ENCODE measurements at regions not wholly inside any gene's neighbourhood (a gene's known extent, or its start where the extent isn't known, plus 50 kb on each side); places are given as distances from the start of the nearest gene placed in this dataset.

GRCh38 chr11:114889594-114890011 is 211.3 kb downstream of the NXPE2 start:
- no peak for TF ChIP-seq YY1 (IDR thresholded peaks at IDR 0.05; ENCODE audit: insufficient read depth, insufficient read length)
- no peak for TF ChIP-seq ZNF274 (IDR thresholded peaks at IDR 0.05; ENCODE audit: low read depth, low read length)

All from NT2/D1 (cell line).